GM12875 (cell line): ENCODE measurements at regions not wholly inside any gene's neighbourhood (a gene's known extent, or its start where the extent isn't known, plus 50 kb on each side); places are given as distances from the start of the nearest gene placed in this dataset.
A peak's percentile ranks its signal among the peaks of the same experiment; 100 is the strongest.

Source experiments
- H3K4me3 ChIP-seq: one replicate; pipeline ENCODE4 v1.5.1; 2011; ENCODE audit warnings: low read depth, low read length, control low read depth
- CTCF ChIP-seq: IDR thresholded peaks from 2 replicates; pipeline ENCODE4 v1.5.1; 2011; ENCODE audit warnings: low read depth, mild to moderate bottlenecking, control low read depth, inconsistent platforms, low read length, moderate library complexity, borderline replicate concordance; ENCODE audit not compliant: insufficient read depth

GRCh38 chr9:36492865-36493264 lies 79.8 kb upstream of the MELK start:
- H3K4me3 ChIP-seq = no peak overlapping the region
- no peak for TF ChIP-seq CTCF

DNA sequence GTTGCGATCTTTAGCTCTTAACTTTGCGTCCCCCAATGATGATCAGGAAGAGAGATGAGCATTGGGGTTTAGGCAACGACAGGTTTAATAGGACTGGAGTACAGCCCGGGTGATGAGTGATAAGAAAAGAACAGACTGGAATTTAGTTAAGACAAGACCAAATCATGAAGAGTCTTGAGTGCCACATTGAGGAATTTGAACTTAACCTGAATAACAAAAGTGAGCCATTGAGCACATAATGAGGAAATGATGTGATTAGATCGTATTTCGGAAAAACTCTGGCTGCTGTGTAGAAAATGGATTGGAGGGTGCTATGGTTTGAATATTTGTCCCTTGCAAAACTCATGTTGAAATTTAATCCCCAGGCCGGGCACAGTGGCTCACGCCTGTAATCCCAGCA lies 83.2 kb upstream of the MELK start:
- H3K4me3 ChIP-seq = no peak overlapping the region
- TF ChIP-seq CTCF = no peak

GRCh38 chr9:36488389-36488756 lies 84.3 kb upstream of the MELK start:
- TF ChIP-seq CTCF = no peak
- H3K4me3 ChIP-seq = peak overlapping the region; percentile 60

DNA sequence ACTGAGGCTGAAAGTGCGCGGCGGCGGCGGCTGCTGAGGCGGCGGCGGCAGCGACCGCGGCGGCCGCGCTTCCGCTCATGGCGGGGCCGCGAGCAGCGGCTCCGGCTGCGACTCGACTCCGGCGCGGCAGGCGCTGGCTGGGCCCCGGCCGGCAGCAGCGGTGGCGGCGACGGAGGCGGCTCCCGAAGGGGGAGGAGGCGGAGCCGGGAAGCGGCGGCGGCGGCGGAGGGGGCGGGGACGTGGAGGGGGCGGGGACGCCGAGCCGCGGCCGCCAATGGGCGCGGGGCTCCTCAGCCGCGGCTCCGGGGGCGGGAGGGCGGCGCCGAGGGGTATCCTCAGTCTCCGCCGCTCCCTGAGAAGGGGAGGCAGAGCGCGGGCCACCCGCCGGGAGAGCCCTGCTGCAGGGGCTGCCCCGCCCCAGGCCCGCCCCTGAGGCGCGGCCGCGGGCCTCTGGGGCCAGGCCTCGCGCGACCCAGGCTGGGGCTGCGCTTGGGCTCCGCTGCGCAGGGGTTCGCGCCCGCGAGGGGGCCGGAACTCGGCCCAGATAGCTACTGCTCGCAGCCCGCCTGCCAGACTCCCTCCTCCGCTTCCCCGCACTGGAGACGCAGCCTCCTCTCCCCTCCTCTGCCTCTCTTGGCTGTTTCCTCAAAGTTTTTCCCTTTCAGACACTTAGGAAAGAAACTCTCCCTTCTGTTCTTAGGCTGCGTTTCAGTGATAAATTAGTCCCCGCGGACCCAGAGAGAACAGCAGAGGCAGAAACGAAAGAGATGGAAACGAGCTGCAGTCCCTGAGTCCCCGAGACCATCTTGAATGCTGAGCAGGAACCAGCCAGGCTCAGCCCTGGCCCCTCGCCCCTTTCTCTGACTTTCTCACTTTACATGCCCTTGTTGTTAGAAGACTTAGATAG lies 85.0 kb upstream of the MELK start:
- TF ChIP-seq CTCF = 0 out of 2 replicates have a peak, but pooled peaks have one; percentile 15
- H3K4me3 ChIP-seq = peak overlapping the region; percentile 66

- TF ChIP-seq CTCF = no peak
- peak overlapping the region; percentile 66 for H3K4me3 ChIP-seq
These were observed 85.7 kb upstream of the MELK start for GRCh38 chr9:36486933-36487481.

DNA sequence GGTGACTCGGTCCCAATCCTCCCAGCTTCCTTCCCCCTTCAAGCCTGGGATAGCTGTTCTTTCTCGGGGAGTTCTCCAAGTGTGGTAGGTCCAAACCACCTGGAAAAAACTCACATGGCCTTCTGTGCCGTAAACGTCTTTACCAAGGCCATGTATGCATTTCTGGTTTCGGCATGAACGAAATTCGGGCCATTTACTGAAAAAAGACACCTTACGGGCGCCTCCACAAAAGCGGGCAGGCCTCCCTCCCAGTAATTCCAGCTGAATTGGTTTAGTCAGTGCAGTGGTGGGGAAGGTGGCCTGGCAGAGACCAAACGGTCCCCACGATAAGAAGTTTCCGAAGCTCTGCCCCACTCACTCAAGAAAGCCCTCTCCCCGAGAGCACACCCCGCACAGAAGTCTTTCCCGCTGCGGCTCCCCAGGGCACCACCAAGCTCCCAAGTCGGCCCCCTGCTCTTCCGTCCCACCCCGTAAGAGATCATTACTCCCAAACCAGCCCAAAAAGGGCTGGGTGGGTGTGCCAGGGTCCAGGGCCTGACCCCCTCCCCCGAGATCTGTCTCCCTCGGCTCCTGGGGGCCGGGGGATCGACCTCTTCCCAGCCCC lies 86.3 kb upstream of the MELK start:
- no peak for TF ChIP-seq CTCF
- peak overlapping the region; percentile 66 for H3K4me3 ChIP-seq

GRCh38 chr9:36485647-36486328 lies 85.7 kb upstream of the RNF38 start:
- peak overlapping the region; percentile 66 for H3K4me3 ChIP-seq
- no peak for TF ChIP-seq CTCF
